WTC11 (cell line): ENCODE measurements at regions not wholly inside any gene's neighbourhood (a gene's known extent, or its start where the extent isn't known, plus 50 kb on each side); places are given as distances from the start of the nearest gene placed in this dataset.

Experiments
- ATAC-seq: fragments of 200-7000 bp; cut with Tn5 transposase; 2 replicates; pipeline ENCODE4 v1.10.0; 2021; ENCODE audit warnings: mild to moderate bottlenecking, moderate library complexity
- CTCF ChIA-PET: fragments of 300-600 bp; sonication (Branson Sonifier 250); formaldehyde crosslinking; loops from one replicate; lab custom pipeline; 2021; ENCODE audit warnings: antibody characterized with exemption; lab: Charles Lee
- POLR2A ChIA-PET: fragments of 350-600 bp; sonication (Branson Sonifier 250); formaldehyde crosslinking; loops from one replicate; lab custom pipeline; 2021; ENCODE audit warnings: antibody characterized with exemption; lab: Charles Lee
- DNase-seq: peaks from one replicate; pipeline ENCODE4 v3.0.0; 2021; ENCODE audit warnings: low spot score
- H3K27ac Mint-ChIP-seq: 2 replicates; pipeline ENCODE4 v1.8.0; 2021; ENCODE audit warnings: mixed read lengths
- H3K27me3 Mint-ChIP-seq: 2 replicates; pipeline ENCODE4 v1.8.0; 2021; ENCODE audit warnings: low read depth, mild to moderate bottlenecking, moderate library complexity, mixed read lengths
- H3K36me3 Mint-ChIP-seq: 2 replicates; pipeline ENCODE4 v1.8.0; 2021; ENCODE audit warnings: mixed read lengths
- H3K4me1 Mint-ChIP-seq: 2 replicates; pipeline ENCODE4 v1.8.0; 2022; ENCODE audit warnings: mixed read lengths
- H3K4me3 Mint-ChIP-seq: 2 replicates; pipeline ENCODE4 v1.8.0; 2021; ENCODE audit warnings: mild to moderate bottlenecking, moderate library complexity, mixed read lengths
- H3K9me3 Mint-ChIP-seq: 2 replicates; pipeline ENCODE4 v1.8.0; 2021; ENCODE audit warnings: mixed read lengths
- ATF1 ChIP-seq: sonication (generic); formaldehyde crosslinking; IDR thresholded peaks from 2 replicates; pipeline ENCODE4 v1.8.1; 2023; ENCODE audit warnings: mild to moderate bottlenecking, moderate library complexity, missing genetic modification reagents
- CDX4 ChIP-seq: fragments of 250-450 bp; sonication (Bioruptor Pico); IDR thresholded peaks from 2 replicates; pipeline ENCODE4 v1.9.0; 2021; ENCODE audit warnings: moderate library complexity, mild to moderate bottlenecking, inconsistent platforms, borderline replicate concordance
- ELF4 ChIP-seq: sonication (generic); formaldehyde crosslinking; IDR thresholded peaks from 2 replicates; pipeline ENCODE4 v1.8.1; 2022; ENCODE audit warnings: low read depth, mild to moderate bottlenecking, moderate library complexity, missing genetic modification reagents
- ESRRA ChIP-seq: sonication (generic); formaldehyde crosslinking; IDR thresholded peaks from 2 replicates; pipeline ENCODE4 v1.8.1; 2022; ENCODE audit warnings: mild to moderate bottlenecking, missing genetic modification reagents, borderline replicate concordance
- FOXP1 ChIP-seq: sonication (generic); formaldehyde crosslinking; IDR thresholded peaks from 2 replicates; pipeline ENCODE4 v1.8.0; 2022; ENCODE audit warnings: missing genetic modification reagents, mild to moderate bottlenecking, moderate library complexity, borderline replicate concordance
- KAT7 ChIP-seq: sonication (generic); formaldehyde crosslinking; IDR thresholded peaks from 2 replicates; pipeline ENCODE4 v1.8.1; 2023; ENCODE audit warnings: missing genetic modification reagents, mild to moderate bottlenecking, borderline replicate concordance
- MYBL2 ChIP-seq: sonication (generic); formaldehyde crosslinking; IDR thresholded peaks from 2 replicates; pipeline ENCODE4 v1.8.1; 2023; ENCODE audit warnings: mild to moderate bottlenecking, moderate library complexity, missing genetic modification reagents
- NR3C1 ChIP-seq: sonication (generic); formaldehyde crosslinking; conservative IDR thresholded peaks from 2 replicates; pipeline ENCODE4 v1.8.1; 2023; ENCODE audit warnings: low read depth, mild to moderate bottlenecking, missing genetic modification reagents
- PRRX2 ChIP-seq: fragments of 250-450 bp; sonication (Bioruptor Pico); IDR thresholded peaks from 2 replicates; pipeline ENCODE4 v1.8.0; 2021; ENCODE audit warnings: mild to moderate bottlenecking
- SMAD4 ChIP-seq: sonication (generic); formaldehyde crosslinking; IDR thresholded peaks from 2 replicates; pipeline ENCODE4 v1.8.0; 2022; ENCODE audit warnings: mild to moderate bottlenecking, missing genetic modification reagents
- SOX15 ChIP-seq: fragments of 250-450 bp; sonication (Bioruptor Pico); IDR thresholded peaks from 2 replicates; pipeline ENCODE4 v1.9.0; 2021; ENCODE audit warnings: mild to moderate bottlenecking
- USF1 ChIP-seq: sonication (generic); formaldehyde crosslinking; IDR thresholded peaks from 2 replicates; pipeline ENCODE4 v1.8.0; 2022; ENCODE audit warnings: mild to moderate bottlenecking, missing genetic modification reagents
- ZNF219 ChIP-seq: sonication (generic); formaldehyde crosslinking; IDR thresholded peaks from 2 replicates; pipeline ENCODE4 v1.8.0; 2023; ENCODE audit warnings: missing genetic modification reagents, mild to moderate bottlenecking, borderline replicate concordance
- ZNF232 ChIP-seq: sonication (generic); formaldehyde crosslinking; IDR thresholded peaks from 2 replicates; pipeline ENCODE4 v1.8.0; 2022; ENCODE audit warnings: mild to moderate bottlenecking, missing genetic modification reagents
- ZNF263 ChIP-seq: sonication (generic); formaldehyde crosslinking; IDR thresholded peaks from 2 replicates; pipeline ENCODE4 v1.8.1; 2022; ENCODE audit warnings: low read depth, mild to moderate bottlenecking, moderate library complexity, missing genetic modification reagents
- ZNF671 ChIP-seq: fragments of 250-450 bp; sonication (Bioruptor Pico); IDR thresholded peaks from 2 replicates; pipeline ENCODE4 v1.8.0; 2021; ENCODE audit warnings: mild to moderate bottlenecking
- ZSCAN18 ChIP-seq: fragments of 250-450 bp; sonication (Bioruptor Pico); IDR thresholded peaks from 2 replicates; pipeline ENCODE4 v2.1.2; 2022; ENCODE audit warnings: mild to moderate bottlenecking, moderate library complexity
- TF ChIP-seq, protein P1 (sequence below): fragments of 200-600 bp; IDR thresholded peaks from 2 replicates; pipeline ENCODE4 v1.8.0; 2022; ENCODE audit warnings: antibody characterized with exemption
- TF ChIP-seq, protein P2 (sequence below): fragments of 250-450 bp; sonication (Bioruptor Pico); IDR thresholded peaks from 2 replicates; pipeline ENCODE4 v1.8.0; 2021; ENCODE audit warnings: mild to moderate bottlenecking
- TF ChIP-seq, protein P3 (sequence below): sonication (generic); formaldehyde crosslinking; IDR thresholded peaks from 2 replicates; pipeline ENCODE4 v1.8.1; 2023; ENCODE audit warnings: mild to moderate bottlenecking, moderate library complexity, missing genetic modification reagents
- TF ChIP-seq, protein P4 (sequence below): sonication (generic); formaldehyde crosslinking; IDR thresholded peaks from 2 replicates; pipeline ENCODE4 v1.8.1; 2023; ENCODE audit warnings: mild to moderate bottlenecking, missing genetic modification reagents

DNA sequence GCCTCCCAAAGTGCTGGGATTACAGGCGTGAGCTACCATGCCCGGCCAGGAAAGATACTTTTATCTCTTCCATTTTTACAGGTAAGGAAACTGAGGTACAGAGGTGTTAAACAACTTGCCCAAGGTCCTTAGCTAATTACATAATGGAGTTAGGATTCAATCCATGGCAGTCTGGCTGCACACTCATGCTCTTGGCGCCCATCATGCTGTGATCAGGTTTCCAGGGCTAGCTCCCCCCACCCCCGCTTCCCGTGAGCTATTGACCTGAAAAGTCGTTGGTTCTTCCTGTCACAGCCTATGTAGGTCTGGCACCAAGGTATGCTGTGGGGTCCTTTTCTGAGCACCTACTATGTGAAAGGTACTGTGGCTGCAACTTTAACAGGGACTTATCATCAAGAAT lies 55.9 kb upstream of the LARS2 start:
- no peak for DNase-seq
- ChIA-PET POLR2A (no interaction called here), CTCF (interaction anchor here (0.7 to 1.9 kb wide), 4 partner anchors 11 to 106 kb away, joined by 3 to 6 read pairs (median 4); partner anchors contain the start of gene TMEM158)
- Mint-ChIP-seq H3K36me3 (no peaks in the 10 kb centered on the region), H3K4me1 (peaks cover 28% of the 10 kb centered on the region), H3K9me3 (no peaks in the 10 kb centered on the region), H3K27me3 (no peaks in the 10 kb centered on the region), H3K4me3 (no peak overlapping the region), H3K27ac (no peak overlapping the region)
- TF ChIP-seq ESRRA (CRISPR knock-in tag) (no peak), FOXP1 (CRISPR knock-in tag) (no peak), ZSCAN18 (CRISPR knock-in tag) (no peak), USF1 (CRISPR knock-in tag) (no peak), SMAD4 (CRISPR knock-in tag) (no peak), MYBL2 (CRISPR knock-in tag) (no peak), ELF4 (no peak)
- TF ChIP-seq, protein P1, sequence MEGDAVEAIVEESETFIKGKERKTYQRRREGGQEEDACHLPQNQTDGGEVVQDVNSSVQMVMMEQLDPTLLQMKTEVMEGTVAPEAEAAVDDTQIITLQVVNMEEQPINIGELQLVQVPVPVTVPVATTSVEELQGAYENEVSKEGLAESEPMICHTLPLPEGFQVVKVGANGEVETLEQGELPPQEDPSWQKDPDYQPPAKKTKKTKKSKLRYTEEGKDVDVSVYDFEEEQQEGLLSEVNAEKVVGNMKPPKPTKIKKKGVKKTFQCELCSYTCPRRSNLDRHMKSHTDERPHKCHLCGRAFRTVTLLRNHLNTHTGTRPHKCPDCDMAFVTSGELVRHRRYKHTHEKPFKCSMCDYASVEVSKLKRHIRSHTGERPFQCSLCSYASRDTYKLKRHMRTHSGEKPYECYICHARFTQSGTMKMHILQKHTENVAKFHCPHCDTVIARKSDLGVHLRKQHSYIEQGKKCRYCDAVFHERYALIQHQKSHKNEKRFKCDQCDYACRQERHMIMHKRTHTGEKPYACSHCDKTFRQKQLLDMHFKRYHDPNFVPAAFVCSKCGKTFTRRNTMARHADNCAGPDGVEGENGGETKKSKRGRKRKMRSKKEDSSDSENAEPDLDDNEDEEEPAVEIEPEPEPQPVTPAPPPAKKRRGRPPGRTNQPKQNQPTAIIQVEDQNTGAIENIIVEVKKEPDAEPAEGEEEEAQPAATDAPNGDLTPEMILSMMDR = no peak
- no peak for ATAC-seq

DNA sequence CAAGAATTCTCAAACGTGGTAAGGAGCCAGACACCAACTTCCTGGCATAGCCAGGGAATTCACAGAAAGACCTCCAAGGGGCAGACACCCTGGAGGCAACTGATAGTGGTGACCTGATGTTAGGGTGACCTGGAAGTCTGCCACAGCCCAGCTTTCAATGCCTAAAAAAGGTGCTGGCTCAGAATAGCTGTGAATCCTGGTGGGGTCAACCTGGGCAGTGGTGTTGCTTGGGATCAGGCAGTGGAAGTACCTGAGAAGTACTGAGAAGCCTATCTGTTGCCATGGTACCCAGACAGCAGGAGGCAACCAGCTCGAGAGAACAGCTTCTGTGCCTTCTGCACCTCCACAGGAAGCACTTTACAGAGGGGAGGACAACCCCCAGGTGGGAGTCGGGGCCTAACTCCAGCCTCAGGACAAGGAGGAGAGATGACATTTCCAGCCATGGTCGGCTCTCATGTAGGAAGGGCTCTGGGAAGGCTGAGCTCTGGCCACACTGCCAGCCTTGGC lies 55.4 kb upstream of the LARS2 start:
- DNase-seq (no peak), ATAC-seq (peak; percentile 47)
- Mint-ChIP-seq H3K4me3 (no peak overlapping the region), H3K27me3 (no peaks in the 10 kb centered on the region), H3K4me1 (peaks cover 32% of the 10 kb centered on the region), H3K27ac (no peak overlapping the region), H3K9me3 (no peaks in the 10 kb centered on the region), H3K36me3 (no peaks in the 10 kb centered on the region)
- POLR2A ChIA-PET = no interaction called here
- CTCF ChIA-PET = interaction anchor here (0.7 to 1.9 kb wide), 6 partner anchors 11 to 295 kb away, joined by 3 to 6 read pairs (median 4); partner anchors contain the start of gene TMEM158
- TF ChIP-seq ELF4 (no peak), NR3C1 (no peak), ZNF232 (CRISPR knock-in tag) (no peak), PRRX2 (no peak), SOX15 (CRISPR knock-in tag) (no peak), ZNF263 (CRISPR knock-in tag) (no peak), ATF1 (no peak), KAT7 (CRISPR knock-in tag) (no peak), CDX4 (no peak), FOXP1 (CRISPR knock-in tag) (no peak), ZNF671 (CRISPR knock-in tag) (no peak), ESRRA (CRISPR knock-in tag) (no peak), ZNF219 (no peak)
- TF ChIP-seq, protein P2, sequence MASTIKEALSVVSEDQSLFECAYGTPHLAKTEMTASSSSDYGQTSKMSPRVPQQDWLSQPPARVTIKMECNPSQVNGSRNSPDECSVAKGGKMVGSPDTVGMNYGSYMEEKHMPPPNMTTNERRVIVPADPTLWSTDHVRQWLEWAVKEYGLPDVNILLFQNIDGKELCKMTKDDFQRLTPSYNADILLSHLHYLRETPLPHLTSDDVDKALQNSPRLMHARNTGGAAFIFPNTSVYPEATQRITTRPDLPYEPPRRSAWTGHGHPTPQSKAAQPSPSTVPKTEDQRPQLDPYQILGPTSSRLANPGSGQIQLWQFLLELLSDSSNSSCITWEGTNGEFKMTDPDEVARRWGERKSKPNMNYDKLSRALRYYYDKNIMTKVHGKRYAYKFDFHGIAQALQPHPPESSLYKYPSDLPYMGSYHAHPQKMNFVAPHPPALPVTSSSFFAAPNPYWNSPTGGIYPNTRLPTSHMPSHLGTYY (CRISPR knock-in tag) = no peak
- TF ChIP-seq, protein P3, sequence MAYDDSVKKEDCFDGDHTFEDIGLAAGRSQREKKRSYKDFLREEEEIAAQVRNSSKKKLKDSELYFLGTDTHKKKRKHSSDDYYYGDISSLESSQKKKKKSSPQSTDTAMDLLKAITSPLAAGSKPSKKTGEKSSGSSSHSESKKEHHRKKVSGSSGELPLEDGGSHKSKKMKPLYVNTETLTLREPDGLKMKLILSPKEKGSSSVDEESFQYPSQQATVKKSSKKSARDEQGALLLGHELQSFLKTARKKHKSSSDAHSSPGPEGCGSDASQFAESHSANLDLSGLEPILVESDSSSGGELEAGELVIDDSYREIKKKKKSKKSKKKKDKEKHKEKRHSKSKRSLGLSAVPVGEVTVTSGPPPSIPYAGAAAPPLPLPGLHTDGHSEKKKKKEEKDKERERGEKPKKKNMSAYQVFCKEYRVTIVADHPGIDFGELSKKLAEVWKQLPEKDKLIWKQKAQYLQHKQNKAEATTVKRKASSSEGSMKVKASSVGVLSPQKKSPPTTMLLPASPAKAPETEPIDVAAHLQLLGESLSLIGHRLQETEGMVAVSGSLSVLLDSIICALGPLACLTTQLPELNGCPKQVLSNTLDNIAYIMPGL = no peak
- TF ChIP-seq, protein P4, sequence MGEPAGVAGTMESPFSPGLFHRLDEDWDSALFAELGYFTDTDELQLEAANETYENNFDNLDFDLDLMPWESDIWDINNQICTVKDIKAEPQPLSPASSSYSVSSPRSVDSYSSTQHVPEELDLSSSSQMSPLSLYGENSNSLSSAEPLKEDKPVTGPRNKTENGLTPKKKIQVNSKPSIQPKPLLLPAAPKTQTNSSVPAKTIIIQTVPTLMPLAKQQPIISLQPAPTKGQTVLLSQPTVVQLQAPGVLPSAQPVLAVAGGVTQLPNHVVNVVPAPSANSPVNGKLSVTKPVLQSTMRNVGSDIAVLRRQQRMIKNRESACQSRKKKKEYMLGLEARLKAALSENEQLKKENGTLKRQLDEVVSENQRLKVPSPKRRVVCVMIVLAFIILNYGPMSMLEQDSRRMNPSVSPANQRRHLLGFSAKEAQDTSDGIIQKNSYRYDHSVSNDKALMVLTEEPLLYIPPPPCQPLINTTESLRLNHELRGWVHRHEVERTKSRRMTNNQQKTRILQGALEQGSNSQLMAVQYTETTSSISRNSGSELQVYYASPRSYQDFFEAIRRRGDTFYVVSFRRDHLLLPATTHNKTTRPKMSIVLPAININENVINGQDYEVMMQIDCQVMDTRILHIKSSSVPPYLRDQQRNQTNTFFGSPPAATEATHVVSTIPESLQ (CRISPR knock-in tag) = no peak
